GM21576 (cell line): ENCODE measurements at regions not wholly inside any gene's neighbourhood (a gene's known extent, or its start where the extent isn't known, plus 50 kb on each side); places are given as distances from the start of the nearest gene placed in this dataset.
"Not testable (repeated sequence)": the region's sequence is repeated elsewhere in the genome, so short reads cannot be mapped to it uniquely, and the experiment has no call there.

Experiments
- ATAC-seq: cut with Tn5 transposase; IDR thresholded peaks from one replicate; pipeline ENCODE4 v1.9.1; 2021; ENCODE audit warnings: mild to moderate bottlenecking, moderate library complexity; ENCODE audit not compliant: unreplicated experiment

DNA sequence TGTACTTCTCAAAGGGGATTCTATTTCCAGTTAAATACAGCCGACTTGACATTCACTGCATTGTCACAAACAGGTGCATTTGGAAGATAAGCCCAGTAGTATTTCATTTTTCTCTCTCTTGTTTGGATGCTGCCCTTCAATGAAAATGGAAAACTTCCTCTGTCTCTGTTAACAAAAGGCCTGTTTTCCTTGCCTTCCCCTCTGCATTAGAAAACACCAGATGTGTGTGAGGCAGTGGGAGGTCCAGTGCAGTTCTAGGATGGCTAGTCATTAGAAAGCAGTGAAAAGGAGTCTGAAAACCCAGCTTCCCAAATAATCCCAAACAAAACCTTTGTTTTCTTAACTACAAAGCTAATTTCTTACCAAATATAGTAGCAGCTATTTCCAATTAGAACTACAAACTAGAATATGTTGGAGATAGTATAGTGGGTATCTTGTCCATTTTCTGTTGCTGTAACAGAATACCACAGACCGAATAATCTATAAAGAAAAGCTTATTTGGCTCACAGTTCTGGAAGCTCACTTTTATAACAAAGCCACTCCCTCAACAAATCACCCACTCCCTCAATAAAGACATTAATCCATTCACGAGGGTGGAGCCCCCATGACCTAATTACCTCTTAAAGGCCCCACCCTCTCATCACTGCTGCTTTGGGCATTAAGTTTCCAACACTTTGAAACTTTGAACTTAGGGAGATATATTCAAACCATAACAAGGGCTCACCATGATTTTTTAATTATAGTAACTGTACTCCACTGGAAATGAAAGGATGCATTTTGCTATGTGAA is 452.1 kb upstream of the RPS6KA3 start:
- no peak for ATAC-seq

DNA sequence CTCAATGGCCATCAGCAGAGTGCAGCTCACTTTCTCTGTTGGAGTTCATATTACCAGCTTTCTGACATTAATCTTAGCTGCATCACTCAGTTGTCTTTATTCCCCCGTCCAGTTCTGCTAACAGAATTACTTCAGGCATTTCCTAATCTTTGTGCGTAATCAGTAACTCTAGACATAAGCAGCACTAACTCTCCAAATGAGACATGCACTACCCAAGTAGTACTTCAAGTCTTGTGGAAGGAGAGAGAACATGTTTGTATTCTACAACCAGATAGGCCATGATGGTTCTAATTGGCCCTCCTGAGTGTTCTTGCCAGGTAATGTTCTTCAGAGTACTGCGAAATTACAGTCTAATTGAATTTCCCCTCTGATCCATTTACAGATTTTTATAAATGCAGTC is 448.5 kb upstream of the RPS6KA3 start:
- ATAC-seq, result no peak

DNA sequence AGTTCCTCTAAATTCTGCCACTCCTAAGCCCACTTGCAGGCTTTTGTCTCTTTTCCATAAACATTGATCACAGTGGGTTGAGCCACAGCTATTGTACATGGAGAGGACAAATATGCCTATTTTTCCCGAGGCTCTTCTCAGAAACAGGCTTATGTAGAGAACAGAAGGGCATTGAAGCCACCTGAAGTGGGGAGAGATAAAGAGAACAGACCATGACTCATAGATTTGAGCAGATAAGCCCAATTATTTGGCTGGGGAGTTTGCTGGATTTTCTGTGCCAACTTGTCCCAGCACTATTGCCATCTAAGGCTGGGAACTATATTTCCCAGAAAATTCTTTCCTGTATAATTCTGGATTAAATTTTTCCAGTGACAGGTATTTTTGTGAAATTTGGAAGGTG is 446.1 kb upstream of the RPS6KA3 start:
- no peak for ATAC-seq

DNA sequence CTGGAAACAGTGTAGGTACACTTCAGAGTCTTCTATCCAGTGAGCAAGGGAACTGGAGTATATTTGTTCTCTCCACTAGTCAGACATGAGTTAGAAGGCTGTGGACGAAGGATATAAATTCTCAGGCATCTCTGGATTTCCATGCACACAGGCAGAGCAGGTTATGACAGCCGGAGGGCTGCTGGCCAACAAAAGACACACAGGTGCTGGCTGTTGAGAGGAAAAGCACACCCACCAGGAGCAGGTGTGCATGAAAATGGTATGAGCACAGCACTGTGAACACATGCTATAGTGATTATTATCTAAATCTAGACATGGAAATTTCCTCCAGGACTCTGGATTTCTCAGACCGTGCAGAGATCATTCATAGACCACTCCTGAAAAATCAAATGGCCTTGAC is 444.7 kb upstream of the RPS6KA3 start:
- ATAC-seq, result no peak

DNA sequence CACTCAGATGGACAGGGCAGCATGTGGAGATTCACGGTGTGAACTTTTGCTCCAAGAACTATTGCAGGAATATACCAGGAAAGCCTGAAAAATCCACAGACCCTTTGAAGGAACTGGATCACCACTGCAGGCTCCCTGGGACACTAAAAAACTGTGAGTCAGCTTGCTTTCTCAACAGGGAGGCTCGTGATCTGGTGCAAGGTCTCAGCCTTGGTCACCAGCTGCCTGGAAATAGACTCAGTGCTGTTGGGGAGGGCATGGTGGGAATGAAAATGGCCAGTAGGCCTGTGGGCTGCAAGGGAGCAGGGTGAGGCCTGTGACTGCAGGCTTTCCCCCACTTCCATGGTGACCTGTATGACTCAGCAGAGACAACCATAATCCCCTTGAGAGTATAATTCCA is 426.4 kb upstream of the RPS6KA3 start:
- ATAC-seq, result no peak

DNA sequence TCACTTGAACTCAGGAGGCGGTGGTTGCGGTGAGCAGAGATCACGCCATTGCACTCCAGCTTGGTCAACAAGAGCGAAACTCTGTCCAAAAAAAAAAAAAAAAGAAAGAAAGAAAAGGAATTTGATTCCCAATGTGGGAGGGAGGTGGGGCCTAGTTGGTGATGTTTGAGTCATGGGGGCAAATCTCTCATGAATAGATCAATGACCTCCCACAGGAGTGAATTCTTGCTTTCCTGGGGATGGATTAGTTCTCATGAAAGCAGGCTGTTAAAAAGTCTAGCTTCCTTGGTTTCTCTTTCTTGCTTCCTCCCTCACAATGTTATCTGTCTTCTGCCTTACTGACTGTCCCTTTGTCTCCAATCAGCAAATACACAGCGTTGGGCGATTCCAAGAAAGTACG is 419.5 kb upstream of the RPS6KA3 start:
- ATAC-seq, result no peak

DNA sequence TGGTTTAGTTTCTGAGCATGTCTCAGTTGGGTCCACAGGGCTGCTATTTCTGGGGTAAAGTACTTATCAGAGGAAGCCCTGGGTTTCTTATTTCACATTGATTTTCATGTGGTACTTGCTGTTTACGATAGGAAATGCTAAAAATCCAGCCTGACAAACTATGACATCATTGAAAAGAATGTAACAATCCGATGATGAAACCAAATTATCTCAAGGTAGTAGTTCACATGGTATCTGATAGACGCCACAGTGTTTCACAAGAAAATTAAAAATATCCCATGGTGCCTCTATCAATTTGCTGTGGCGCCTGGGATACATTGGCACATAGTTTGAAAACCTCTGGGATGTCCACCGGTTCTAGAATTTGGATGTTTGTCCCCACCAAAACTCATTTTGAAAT is 418.9 kb upstream of the RPS6KA3 start:
- ATAC-seq, result no peak

DNA sequence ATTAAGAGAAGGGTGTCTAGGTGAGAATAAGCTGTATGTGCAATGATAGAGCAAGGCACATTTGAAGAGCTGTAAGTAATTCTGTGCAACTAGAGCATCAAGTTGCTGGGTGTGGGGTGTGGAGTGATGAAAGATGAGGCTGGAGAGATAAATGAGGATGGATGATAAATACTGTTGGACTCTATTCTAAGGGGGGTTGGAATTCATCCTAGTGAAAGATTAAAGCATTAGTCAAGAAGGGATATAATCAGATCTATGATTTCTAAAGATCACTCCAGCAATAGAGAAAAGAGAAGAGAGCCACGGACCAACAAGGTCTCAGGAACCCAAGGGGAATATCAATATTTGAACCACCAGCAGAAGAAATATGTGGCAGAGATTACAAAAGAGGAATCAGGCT is 415.0 kb upstream of the RPS6KA3 start:
- no peak for ATAC-seq

DNA sequence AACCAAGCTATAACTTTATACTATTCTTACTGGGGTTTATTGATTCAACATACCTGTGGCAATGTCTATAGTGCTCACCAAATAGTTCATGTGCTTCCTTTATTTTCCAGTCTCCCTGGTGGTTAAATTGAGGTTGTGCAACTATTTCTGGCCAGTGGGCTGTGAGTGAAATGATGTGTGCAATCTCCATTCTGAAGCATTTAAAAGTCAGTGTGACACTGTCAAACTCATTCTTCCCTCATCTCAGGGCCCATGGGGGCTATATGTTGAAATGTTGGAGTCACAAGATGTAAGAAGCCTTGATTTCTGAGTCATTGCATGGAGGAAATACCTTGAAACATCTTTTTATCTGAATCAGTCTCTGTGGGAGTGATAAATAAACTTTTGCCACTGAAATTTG is 414.3 kb upstream of the RPS6KA3 start:
- ATAC-seq, result no peak

DNA sequence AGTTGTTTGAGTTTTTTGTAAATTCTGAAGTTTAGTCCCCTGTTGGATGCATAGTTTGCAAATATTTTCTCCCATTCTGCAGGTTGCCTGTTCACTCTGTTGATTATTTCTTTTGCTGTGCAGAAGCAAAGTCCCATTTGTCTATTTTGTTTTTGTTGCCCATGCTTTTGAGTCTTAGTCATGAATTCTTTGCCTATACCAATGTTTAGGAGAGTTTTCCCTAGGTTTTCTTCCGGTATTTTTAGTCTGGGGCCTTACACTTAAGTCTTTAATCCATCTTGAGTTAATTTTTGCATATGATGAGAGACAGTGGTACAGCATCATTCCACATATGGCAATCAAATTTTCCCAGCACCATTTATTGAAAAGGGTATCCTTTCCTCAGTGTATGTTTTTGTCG is 405.8 kb upstream of the RPS6KA3 start:
- no peak for ATAC-seq

DNA sequence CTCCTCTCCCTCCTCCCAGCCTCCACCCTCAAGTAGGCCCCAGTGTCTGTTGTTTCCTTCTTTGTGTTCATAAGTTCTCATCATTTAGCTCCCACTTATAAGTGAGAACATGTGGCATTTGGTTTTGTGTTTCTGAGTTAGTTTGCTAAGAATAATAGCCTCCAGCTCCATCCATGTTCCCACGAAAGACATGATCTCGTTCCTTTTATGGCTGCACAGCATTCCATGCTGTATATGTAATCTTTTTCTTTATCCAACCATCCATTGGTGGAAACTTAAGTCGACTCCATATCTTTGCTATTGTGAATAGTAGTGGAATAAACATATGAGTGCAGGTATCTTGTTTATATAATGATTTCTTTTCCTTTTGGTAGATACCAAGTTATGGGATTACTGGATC is 405.0 kb upstream of the RPS6KA3 start:
- not testable (repeated sequence) for ATAC-seq

DNA sequence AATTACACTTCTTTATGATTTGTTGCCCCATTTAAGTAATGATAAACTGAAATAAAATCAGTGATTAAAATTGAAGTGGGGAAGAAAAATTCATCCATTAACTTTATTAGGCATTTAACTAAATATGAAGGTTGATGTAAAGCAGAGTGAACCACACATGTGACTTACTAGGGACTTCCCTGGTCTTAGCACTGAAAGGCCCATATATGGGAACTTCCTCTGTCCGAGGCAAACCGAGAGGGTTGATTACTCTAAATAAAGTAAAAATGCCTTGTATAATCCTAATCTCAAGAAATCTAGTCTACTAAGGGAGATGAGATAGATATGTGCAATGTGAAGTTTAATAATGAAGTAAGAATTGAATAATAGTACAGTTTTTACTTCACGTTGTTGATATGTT is 403.9 kb upstream of the RPS6KA3 start:
- no peak for ATAC-seq

DNA sequence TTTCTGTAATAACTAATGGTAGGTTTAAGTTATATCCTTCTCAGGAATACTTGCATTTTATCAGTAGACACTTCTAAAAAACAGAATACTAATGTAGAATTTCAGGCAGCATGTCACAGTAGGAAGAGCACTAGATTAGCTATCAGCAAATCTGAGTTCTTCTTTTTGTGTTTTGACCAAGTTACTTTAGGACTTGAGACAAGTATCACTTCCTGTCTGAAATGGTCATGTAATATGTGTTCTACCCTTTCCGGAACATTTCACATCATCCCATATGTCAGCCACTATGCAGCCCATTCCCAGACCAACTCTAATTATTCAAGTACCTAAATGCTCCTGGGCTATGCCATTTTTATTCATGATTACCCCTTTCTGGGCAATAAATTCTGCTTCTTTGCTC is 401.8 kb upstream of the RPS6KA3 start:
- no peak for ATAC-seq

DNA sequence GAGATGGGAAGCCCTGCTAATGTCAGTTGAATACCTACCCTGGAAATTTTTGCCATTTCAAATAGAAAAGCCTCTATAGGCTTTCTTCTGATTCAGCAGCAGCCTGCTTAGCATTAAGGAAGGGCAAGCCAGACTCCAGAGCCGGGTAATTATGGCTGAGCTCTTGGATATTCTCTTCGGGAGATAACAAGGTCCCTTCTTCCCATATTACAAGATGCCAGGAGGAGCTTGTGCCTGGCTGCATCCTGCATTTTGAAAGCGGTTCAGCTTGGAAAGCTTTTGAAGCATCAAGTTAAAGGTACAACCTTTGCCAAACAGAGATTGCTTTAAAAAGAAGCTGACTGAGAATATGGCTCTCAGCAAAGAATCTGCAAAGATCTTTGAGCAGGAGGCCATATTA is 399.6 kb upstream of the RPS6KA3 start:
- no peak for ATAC-seq

DNA sequence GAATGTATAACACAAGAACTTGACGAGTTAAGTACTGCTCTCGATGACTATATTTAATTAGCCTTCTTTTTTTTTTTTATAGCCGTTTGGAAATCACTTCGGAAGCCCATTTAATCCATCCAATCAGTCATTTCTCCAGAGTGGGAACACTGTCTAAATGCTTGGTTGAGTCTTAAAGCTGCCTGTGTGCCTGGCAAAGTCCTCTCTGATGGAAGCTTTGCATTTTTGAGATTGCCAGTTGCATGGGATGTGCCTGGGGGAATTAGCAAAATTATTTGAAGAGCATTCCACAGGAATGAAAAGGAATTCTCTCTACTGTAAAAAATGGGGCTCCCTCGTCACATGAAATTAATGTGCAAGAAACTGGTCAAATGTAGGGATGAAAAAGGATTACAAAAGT is 398.8 kb upstream of the RPS6KA3 start:
- no peak for ATAC-seq

DNA sequence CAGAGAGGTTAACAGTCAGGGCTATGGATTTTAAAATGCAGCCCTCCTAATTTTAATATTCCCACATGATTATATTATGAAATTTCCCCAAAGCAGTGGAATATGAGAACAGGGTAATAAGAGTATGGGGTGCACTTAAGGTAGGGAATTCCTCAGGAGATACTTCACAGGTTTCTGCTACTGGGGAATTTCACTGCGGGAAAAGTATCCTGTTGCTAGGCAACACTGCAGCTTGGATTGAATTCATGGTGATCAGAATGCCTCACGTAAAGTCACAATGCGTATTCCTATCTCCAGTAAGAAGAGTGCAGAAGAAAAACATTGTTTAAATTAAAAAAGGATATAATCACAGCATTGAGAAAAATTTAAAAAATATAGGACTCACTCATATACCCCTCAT is 398.1 kb upstream of the RPS6KA3 start:
- ATAC-seq, result no peak

DNA sequence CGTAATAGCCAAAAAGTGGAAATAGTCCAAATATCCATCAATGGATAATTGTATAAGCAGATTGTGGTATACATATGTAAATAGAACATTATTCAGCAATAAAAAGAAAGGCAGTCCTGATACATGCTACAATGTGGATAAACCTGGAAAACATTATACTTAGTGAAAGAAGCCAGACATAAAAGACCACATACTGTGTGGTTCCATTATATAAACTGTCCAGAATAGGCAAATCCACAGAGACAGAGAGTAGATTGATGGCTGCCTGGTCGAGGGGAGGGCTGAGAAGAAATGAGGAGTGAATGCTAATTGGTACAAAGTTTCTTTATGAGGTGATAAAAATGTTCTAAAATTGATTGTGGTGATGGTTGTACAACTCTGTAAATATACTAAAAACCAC is 397.4 kb upstream of the RPS6KA3 start:
- no peak for ATAC-seq

DNA sequence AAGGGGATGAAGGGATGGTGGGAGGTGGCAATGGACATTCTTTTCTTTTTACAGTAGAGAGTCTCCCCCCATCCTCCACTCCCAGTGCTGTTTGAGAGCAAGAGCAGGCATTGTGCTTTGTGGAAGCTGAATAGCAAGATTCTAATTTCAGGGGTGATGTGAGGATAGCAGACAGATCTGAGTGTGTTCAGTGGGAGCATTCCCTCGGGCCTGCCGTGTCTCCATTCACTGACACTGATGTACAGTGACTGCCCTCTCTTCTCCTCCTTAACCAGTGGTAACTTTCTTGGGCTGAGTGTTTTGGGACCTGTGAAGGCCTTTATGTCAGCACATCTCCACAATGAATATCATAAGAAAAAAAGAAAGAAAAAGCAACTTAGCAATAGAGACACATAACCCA is 396.6 kb upstream of the RPS6KA3 start:
- ATAC-seq, result no peak

DNA sequence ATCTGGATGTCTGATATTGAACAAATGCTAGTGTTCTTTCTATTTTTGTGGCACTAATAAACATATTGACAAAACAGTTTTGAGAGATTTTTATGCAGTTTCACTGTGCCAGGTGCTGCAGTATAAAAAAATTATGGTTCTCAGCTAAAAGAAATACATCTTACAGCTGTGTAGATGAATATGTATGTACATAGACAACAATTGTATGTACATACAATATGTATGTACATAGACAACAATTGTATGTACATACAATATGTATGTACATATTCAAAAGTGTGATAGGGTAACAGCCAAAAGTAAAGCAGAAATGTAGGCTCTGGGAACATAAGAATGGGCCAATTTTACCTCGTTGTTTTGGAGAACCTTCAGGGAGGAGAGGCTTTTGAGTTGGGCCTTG is 390.0 kb upstream of the RPS6KA3 start:
- ATAC-seq, result no peak

DNA sequence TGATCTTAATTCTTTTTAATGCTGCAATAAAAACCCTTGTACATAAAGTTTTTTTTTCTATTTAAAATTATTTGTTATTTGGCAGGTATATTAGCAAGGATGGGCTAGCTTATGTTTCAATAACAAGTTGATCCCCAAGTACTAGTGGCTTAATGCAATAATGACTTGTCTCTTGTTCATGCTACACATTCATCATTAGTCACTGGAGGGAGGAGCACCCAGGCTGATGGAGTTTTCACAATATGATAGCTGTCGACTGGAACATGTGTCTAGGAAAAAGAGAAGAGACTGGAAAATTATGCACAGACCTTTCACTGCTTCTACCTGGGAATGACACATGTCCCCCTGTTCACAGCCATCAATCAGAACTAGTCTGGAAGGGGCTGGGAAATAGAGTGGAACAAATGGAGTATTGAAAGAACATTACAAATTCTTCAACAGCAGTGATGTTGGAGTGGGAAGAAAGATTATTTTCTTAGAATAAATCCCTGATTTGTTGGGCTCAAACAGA is 387.9 kb upstream of the RPS6KA3 start:
- no peak for ATAC-seq

DNA sequence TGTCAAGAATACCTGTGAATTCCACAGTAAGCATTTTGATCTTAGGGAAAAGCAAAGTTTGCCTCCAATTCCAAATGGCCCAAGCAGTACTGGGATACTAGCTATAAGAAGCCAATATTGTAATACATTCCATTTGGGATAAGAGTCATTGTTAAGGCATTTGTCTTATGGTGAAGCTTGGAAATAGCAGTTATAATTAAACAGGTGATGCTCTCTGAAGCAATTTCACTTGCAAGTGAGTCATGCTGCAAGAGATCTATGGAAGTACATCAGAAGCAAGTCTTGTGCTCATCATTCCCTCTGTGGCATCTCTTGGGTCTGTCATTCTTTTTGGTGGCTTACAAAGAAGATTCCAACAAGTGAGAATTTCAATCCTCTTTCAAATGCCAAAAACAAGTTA is 386.4 kb upstream of the RPS6KA3 start:
- ATAC-seq, result no peak

DNA sequence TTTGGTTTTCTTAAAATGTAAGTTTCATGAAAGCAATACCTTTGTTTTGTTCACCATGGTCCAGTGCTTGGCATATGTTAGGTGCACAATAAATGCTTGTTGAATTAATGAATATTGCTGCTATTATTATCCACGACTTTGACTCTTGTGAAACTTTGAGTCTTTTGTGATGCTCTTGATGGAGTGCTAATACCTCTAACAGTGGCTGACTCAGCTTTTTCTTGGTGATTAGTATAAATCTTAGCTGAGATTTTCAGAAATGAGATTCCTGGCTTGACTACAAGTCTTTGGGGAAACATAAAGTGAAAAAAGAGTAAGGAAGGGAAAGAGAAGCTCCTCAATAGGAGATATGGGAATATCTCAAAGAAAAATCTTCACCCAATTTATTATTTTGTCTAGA is 375.2 kb upstream of the RPS6KA3 start:
- no peak for ATAC-seq

DNA sequence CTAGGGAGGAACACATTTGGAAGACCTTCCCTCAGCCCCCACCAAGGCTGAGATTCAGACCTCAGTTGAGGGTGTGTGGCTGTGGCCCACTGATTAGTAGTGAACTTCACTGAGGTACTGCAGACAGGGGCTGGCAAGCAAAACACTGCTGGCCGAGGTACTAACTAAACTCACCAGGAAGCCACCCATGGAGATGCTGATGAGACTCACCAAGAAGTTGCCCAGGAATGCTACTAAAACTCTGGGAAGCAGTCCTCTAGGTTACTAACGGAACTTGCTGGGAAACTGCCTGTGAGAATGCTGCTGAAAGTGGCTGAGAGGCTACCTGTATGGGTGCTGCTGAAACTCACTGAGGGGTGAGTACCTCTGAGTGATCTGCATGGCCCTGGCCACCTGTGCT is 372.4 kb upstream of the RPS6KA3 start:
- ATAC-seq, result no peak
